ENCODE measurements at regions not wholly inside any gene's neighbourhood (a gene's known extent, or its start where the extent isn't known, plus 50 kb on each side); places are given as distances from the start of the nearest gene placed in this dataset.

DNA sequence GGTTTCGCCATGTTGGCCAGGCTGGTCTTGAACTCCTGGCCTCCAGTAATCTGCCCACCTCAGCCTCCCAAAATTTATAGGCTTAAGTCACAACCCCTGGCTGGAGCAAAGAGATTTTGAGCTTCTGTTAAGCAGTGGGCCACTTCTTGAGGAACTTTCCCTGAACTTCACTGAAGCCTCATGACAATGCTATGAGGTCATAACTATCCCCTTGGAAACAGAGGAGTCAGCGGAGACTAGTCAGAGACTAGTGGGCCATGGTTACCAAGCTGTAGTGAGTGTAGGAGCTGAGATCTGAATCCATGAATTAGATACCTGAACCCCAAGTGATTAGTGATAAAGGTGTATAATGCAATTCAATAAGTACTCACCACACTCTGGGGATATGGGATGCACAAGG lies 145.1 kb upstream of the MSX1 start:
- POLR2A ChIA-PET = no interaction called here

GRCh38 chr4:4712800-4713528 lies 146.5 kb upstream of the MSX1 start:
- Histone ChIP-seq H3K9ac (no peak overlapping the region), H3K27ac (ENCODE audit: low read depth in 2 of 2, low read length in 1 of 2) (no peak overlapping the region), H3K36me3 (replicated peaks in 1 of 2; ENCODE audit: control insufficient read depth in 1 of 2, insufficient read depth in 2 of 2, low read length in 1 of 2) (no peaks in the 10 kb centered on the region), H3K4me3 (ENCODE audit: low read depth in 2 of 2, low read length in 1 of 2) (no peak overlapping the region), H3K9me2 (no peaks in the 10 kb centered on the region), H2AFZ (ENCODE audit: low read depth) (no peak overlapping the region), H3F3A (replicated peaks; ENCODE audit: insufficient read depth) (no peaks in the 10 kb centered on the region), H3K4me2 (no peak overlapping the region), H3K4me1 (ENCODE audit: control insufficient read depth in 1 of 2, insufficient read depth in 2 of 2, low read depth in 1 of 2, low read length in 1 of 2) (peaks cover 0 to 9% of the 10 kb centered on the region in 2 experiments; a peak in 2 of 4 replicates), H3K9me3 (no peaks in the 10 kb centered on the region; the same call in 1 of the 2 replicates), H4K20me1 (ENCODE audit: insufficient read depth) (no peaks in the 10 kb centered on the region), H3K27me3 (ENCODE audit: insufficient read depth) (no peaks in the 10 kb centered on the region), H3K79me2 (ENCODE audit: insufficient read depth) (no peaks in the 10 kb centered on the region)
- ChIA-PET POLR2A (no interaction called here), CTCF (no interaction called here)
- WGBS (ENCODE audit: low lambda C conversion rate) = 87% methylated on average over 3 of the region's 3 CpGs
- DNase-seq = no peak
- no peak for TF ChIP-seq TCF12 (IDR thresholded peaks at IDR 0.05)
- TF ChIP-seq SIN3A (IDR thresholded peaks at IDR 0.05; ENCODE audit: borderline replicate concordance, low read depth, low read length) = no peak
- no peak for TF ChIP-seq SMC3 (IDR thresholded peaks at IDR 0.05; ENCODE audit: low read depth, low read length)
- no peak for TF ChIP-seq REST (IDR thresholded peaks at IDR 0.05; ENCODE audit: low read depth, low read length)
- TF ChIP-seq CHD2 (IDR thresholded peaks at IDR 0.05; ENCODE audit: low read length, partially characterized antibody) = no peak
- no peak for TF ChIP-seq TAF1 (IDR thresholded peaks at IDR 0.05; ENCODE audit: borderline replicate concordance, low read depth, low read length)

More for the DNA sequence above, 145.1 kb upstream of the MSX1 start:
- Histone ChIP-seq H3K9me3 (no peaks in the 10 kb centered on the region), H3K4me3 (ENCODE audit: low read depth in 2 of 2, low read length in 1 of 2) (no peak overlapping the region), H3F3A (replicated peaks; ENCODE audit: insufficient read depth) (no peaks in the 10 kb centered on the region), H3K36me3 (replicated peaks in 1 of 2; ENCODE audit: control insufficient read depth in 1 of 2, insufficient read depth in 2 of 2, low read length in 1 of 2) (no peaks in the 10 kb centered on the region), H4K20me1 (ENCODE audit: insufficient read depth) (no peaks in the 10 kb centered on the region), H3K79me2 (ENCODE audit: insufficient read depth) (no peaks in the 10 kb centered on the region), H3K4me2 (no peak overlapping the region), H3K27me3 (ENCODE audit: insufficient read depth) (no peaks in the 10 kb centered on the region), H3K4me1 (ENCODE audit: control insufficient read depth in 1 of 2, insufficient read depth in 2 of 2, low read depth in 1 of 2, low read length in 1 of 2) (peaks cover 0 to 9% of the 10 kb centered on the region in 2 experiments; a peak in 2 of 4 replicates), H3K9ac (no peak overlapping the region), H3K9me2 (no peaks in the 10 kb centered on the region), H3K27ac (ENCODE audit: low read depth in 2 of 2, low read length in 1 of 2) (no peak overlapping the region), H2AFZ (ENCODE audit: low read depth) (no peak overlapping the region)
- WGBS (ENCODE audit: low lambda C conversion rate) = 78% methylated on average over 2 of the region's 2 CpGs
- TF ChIP-seq ZBTB33 (IDR thresholded peaks at IDR 0.05; ENCODE audit: borderline replicate concordance, low read depth) (no peak), CTCF (IDR thresholded peaks at IDR 0.05) (no peak), TCF12 (IDR thresholded peaks at IDR 0.05) (no peak), SIN3A (IDR thresholded peaks at IDR 0.05; ENCODE audit: borderline replicate concordance, low read depth, low read length) (no peak), FOSL2 (IDR thresholded peaks at IDR 0.05; ENCODE audit: borderline replicate concordance, low read depth) (no peak), GABPA (IDR thresholded peaks at IDR 0.05; ENCODE audit: low read depth) (no peak), YY1 (IDR thresholded peaks at IDR 0.05; ENCODE audit: low read depth) (no peak), MXI1 (IDR thresholded peaks at IDR 0.05; ENCODE audit: low read depth, low read length) (no peak)
- CTCF ChIA-PET = no interaction called here
- no peak for DNase-seq

All from SK-N-SH (cell line).